Stimulated activated naive CD8-positive, alpha-beta T cell treated with anti-CD3 and anti-CD28 coated beads, Interleukin-15, amount 100 ng/mL, for 72 hours (primary cell): ENCODE measurements at regions not wholly inside any gene's neighbourhood (a gene's known extent, or its start where the extent isn't known, plus 50 kb on each side); places are given as distances from the start of the nearest gene placed in this dataset.

Source experiments
- ATAC-seq: fragments of 150-1000 bp; cut with Tn5 transposase; 2 replicates; pipeline ENCODE4 v1.10.0; 2021; ENCODE audit warnings: mild to moderate bottlenecking, moderate library complexity
- DNase-seq, 2 donors: peaks; one replicate each; pipeline ENCODE4 v3.0.0; 2021 to 2022
- H3K27ac Mint-ChIP-seq, 2 donors: one replicate each; pipeline ENCODE4 v1.8.0; 2022; ENCODE audit warnings: mild to moderate bottlenecking in 2 of 2, mixed read lengths in 2 of 2, moderate library complexity in 2 of 2
- H3K27me3 Mint-ChIP-seq: one replicate; pipeline ENCODE4 v1.8.0; 2022; ENCODE audit warnings: mixed read lengths
- H3K4me1 Mint-ChIP-seq: one replicate; pipeline ENCODE4 v1.8.0; 2022; ENCODE audit warnings: mild to moderate bottlenecking, mixed read lengths
- H3K4me3 Mint-ChIP-seq, 2 donors: one replicate each; pipeline ENCODE4 v1.8.0; 2022; ENCODE audit warnings: mild to moderate bottlenecking in 2 of 2, mixed read lengths in 2 of 2, moderate library complexity in 1 of 2
- H3K9me3 Mint-ChIP-seq, 2 donors: one replicate each; pipeline ENCODE4 v1.8.0; 2022; ENCODE audit warnings: mixed read lengths in 2 of 2

DNA sequence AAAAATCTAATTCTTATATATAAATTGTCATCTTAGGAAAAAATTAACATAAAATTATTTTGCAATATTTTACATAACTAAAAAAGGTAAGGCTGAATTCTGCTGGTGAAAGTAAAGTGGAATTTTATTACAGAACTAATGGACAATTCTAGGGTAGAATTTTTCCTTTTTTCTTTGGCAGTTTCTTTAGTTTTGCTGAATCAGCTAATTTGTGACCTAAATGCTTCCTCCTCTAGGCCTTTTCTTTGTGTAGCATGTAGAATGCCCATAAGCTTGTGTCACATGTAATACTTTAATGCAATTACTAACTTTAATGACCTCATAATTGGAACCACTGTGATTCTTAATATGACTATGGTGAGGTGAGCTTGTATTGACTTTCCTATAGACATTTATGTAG lies 1378.4 kb upstream of the ADGRL4 start:
- DNase-seq: no peak

GRCh38 chr1:80384083-80384830 lies 1377.7 kb upstream of the ADGRL4 start:
- Mint-ChIP-seq H3K4me3 (no peak overlapping the region), H3K27me3 (no peaks in the 10 kb centered on the region), H3K9me3 (peaks cover 2 to 11% of the 10 kb centered on the region in 2 donors), H3K4me1 (no peaks in the 10 kb centered on the region), H3K27ac (no peak overlapping the region)
- ATAC-seq: no peak
- no peak for DNase-seq

More for the DNA sequence above, 1378.4 kb upstream of the ADGRL4 start:
- no peak overlapping the region for H3K27ac Mint-ChIP-seq
- H3K9me3 Mint-ChIP-seq: peaks cover 8 to 17% of the 10 kb centered on the region in 2 donors
- H3K27me3 Mint-ChIP-seq: no peaks in the 10 kb centered on the region
- H3K4me3 Mint-ChIP-seq: no peak overlapping the region
- H3K4me1 Mint-ChIP-seq: no peaks in the 10 kb centered on the region
- ATAC-seq: no peak

GRCh38 chr1:80375662-80376061 lies 1369.1 kb upstream of the ADGRL4 start:
- ATAC-seq: no peak
- H3K27ac Mint-ChIP-seq: no peak overlapping the region
- H3K4me3 Mint-ChIP-seq: no peak overlapping the region
- no peak for DNase-seq
- no peaks in the 10 kb centered on the region for H3K4me1 Mint-ChIP-seq
- H3K9me3 Mint-ChIP-seq: peaks cover 4 to 8% of the 10 kb centered on the region in 2 donors
- H3K27me3 Mint-ChIP-seq: no peaks in the 10 kb centered on the region

- H3K27ac Mint-ChIP-seq: no peak overlapping the region
- no peak for ATAC-seq
- no peaks in the 10 kb centered on the region for H3K27me3 Mint-ChIP-seq
- H3K4me1 Mint-ChIP-seq: no peaks in the 10 kb centered on the region
- H3K9me3 Mint-ChIP-seq: peaks cover 4 to 8% of the 10 kb centered on the region in 2 donors
- no peak for DNase-seq
- H3K4me3 Mint-ChIP-seq: no peak overlapping the region
Measured at GRCh38 chr1:80375109-80375508, 1368.6 kb upstream of the ADGRL4 start.

- H3K4me1 Mint-ChIP-seq: no peaks in the 10 kb centered on the region
- H3K27me3 Mint-ChIP-seq: no peaks in the 10 kb centered on the region
- no peak overlapping the region for H3K27ac Mint-ChIP-seq
- peaks cover 7 to 12% of the 10 kb centered on the region in 2 donors for H3K9me3 Mint-ChIP-seq
- no peak overlapping the region for H3K4me3 Mint-ChIP-seq
- ATAC-seq: no peak
- no peak for DNase-seq
Measured at GRCh38 chr1:80369780-80370179, 1363.2 kb upstream of the ADGRL4 start.

GRCh38 chr1:80367058-80367457 lies 1360.5 kb upstream of the ADGRL4 start:
- ATAC-seq: no peak
- H3K9me3 Mint-ChIP-seq: peaks cover 7 to 12% of the 10 kb centered on the region in 2 donors

GRCh38 chr1:80365359-80366021 lies 1359.0 kb upstream of the ADGRL4 start:
- H3K27ac Mint-ChIP-seq: no peak overlapping the region
- H3K4me1 Mint-ChIP-seq: no peaks in the 10 kb centered on the region
- no peak for ATAC-seq
- no peak overlapping the region for H3K4me3 Mint-ChIP-seq
- H3K27me3 Mint-ChIP-seq: no peaks in the 10 kb centered on the region
- no peak for DNase-seq
- peaks cover 12 to 15% of the 10 kb centered on the region in 2 donors for H3K9me3 Mint-ChIP-seq

More at GRCh38 chr1:80367058-80367457, 1360.5 kb upstream of the ADGRL4 start:
- no peaks in the 10 kb centered on the region for H3K27me3 Mint-ChIP-seq
- H3K4me3 Mint-ChIP-seq: no peak overlapping the region
- no peaks in the 10 kb centered on the region for H3K4me1 Mint-ChIP-seq
- no peak for DNase-seq
- H3K27ac Mint-ChIP-seq: no peak overlapping the region

GRCh38 chr1:80363689-80364475 lies 1357.4 kb upstream of the ADGRL4 start:
- ATAC-seq (no peak), DNase-seq (no peak)
- Mint-ChIP-seq H3K27me3 (no peaks in the 10 kb centered on the region), H3K9me3 (peaks cover 17 to 18% of the 10 kb centered on the region in 2 donors), H3K27ac (no peak overlapping the region), H3K4me1 (no peaks in the 10 kb centered on the region), H3K4me3 (no peak overlapping the region)

GRCh38 chr1:80359666-80360065 lies 1353.1 kb upstream of the ADGRL4 start:
- ATAC-seq: no peak
- Mint-ChIP-seq H3K9me3 (peaks cover 10 to 26% of the 10 kb centered on the region in 2 donors), H3K4me1 (no peaks in the 10 kb centered on the region), H3K27ac (no peak overlapping the region), H3K27me3 (no peaks in the 10 kb centered on the region), H3K4me3 (no peak overlapping the region)
- DNase-seq: no peak

DNA sequence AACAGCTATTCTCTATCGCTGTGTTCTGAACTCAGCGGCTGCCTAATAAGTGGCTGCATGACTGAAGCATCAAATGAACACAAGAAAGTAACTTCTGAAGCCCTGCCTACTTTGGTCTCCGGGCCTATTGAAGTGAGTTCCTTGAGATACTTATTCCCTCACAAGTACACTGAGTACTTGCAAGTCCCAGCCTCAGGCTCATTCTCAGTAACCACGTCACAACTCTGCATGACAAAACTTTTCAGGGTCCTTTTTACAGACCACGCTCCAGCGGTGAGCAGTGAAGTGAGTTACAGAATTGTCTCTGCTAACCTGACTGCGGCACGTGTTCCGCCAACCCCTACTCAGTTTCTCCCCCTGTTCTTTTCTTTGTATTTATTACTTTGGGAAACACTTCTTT lies 1342.7 kb upstream of the ADGRL4 start:
- no peak overlapping the region for H3K4me3 Mint-ChIP-seq
- H3K9me3 Mint-ChIP-seq: peaks cover 0 to 10% of the 10 kb centered on the region in 2 donors
- ATAC-seq (no peak), DNase-seq (no peak)
- no peaks in the 10 kb centered on the region for H3K27me3 Mint-ChIP-seq
- no peaks in the 10 kb centered on the region for H3K4me1 Mint-ChIP-seq
- no peak overlapping the region for H3K27ac Mint-ChIP-seq

DNA sequence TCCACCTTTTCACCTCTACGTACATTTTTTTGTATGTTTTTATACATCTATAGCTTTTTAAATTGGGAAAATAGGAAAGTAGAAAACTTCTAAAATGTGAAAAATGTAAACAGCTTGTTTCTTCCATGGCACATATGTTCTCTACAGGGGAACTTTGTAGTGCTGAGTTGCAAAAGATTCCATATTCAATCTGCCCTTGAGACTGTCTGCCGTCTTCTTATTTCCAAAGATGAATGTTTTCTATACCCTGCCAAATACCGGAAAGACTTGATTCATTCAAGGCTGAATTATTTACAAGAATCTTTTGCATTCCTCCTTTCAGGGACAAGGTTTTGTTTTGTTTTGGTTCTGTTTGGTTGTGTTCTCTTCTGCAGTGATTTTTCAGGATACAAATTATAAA lies 1334.5 kb upstream of the ADGRL4 start:
- peaks cover 21 to 30% of the 10 kb centered on the region in 2 donors for H3K9me3 Mint-ChIP-seq
- ATAC-seq (no peak), DNase-seq (no peak)
- H3K27ac Mint-ChIP-seq: no peak overlapping the region
- no peaks in the 10 kb centered on the region for H3K4me1 Mint-ChIP-seq
- no peaks in the 10 kb centered on the region for H3K27me3 Mint-ChIP-seq
- no peak overlapping the region for H3K4me3 Mint-ChIP-seq

- no peak for ATAC-seq
- no peaks in the 10 kb centered on the region for H3K27me3 Mint-ChIP-seq
- no peaks in the 10 kb centered on the region for H3K4me1 Mint-ChIP-seq
- DNase-seq: no peak
- H3K4me3 Mint-ChIP-seq: no peak overlapping the region
- peaks cover 0 to 9% of the 10 kb centered on the region in 2 donors for H3K9me3 Mint-ChIP-seq
- H3K27ac Mint-ChIP-seq: no peak overlapping the region
Measured at GRCh38 chr1:80318108-80318507, 1311.6 kb upstream of the ADGRL4 start.

- no peak overlapping the region for H3K4me3 Mint-ChIP-seq
- DNase-seq: no peak
- H3K9me3 Mint-ChIP-seq: peaks cover 5 to 9% of the 10 kb centered on the region in 2 donors
- no peak for ATAC-seq
- H3K4me1 Mint-ChIP-seq: no peaks in the 10 kb centered on the region
- H3K27ac Mint-ChIP-seq: no peak overlapping the region
- H3K27me3 Mint-ChIP-seq: no peaks in the 10 kb centered on the region
Measured at GRCh38 chr1:80310703-80311245, 1304.2 kb upstream of the ADGRL4 start.

DNA sequence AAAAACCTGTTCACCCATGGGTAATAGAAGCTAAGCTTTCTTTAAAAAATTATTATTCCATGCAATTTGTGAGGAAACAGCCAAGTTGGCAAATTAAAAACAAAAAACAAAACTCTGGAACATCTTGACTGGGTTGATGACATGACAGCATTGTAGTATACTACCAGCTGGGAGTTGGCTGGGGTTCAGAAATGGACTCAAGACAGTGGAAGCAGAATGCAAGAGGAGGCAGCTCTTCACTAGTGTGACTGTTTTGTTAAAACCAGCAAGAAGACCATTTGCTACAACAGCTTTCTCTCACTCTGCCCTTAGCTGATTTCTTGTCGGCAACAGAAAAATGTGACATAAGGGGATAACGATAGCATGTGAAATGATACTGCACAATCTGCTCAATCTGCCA lies 1298.9 kb upstream of the ADGRL4 start:
- H3K27me3 Mint-ChIP-seq: no peaks in the 10 kb centered on the region
- ATAC-seq (no peak), DNase-seq (no peak)
- no peak overlapping the region for H3K4me3 Mint-ChIP-seq
- H3K4me1 Mint-ChIP-seq: no peaks in the 10 kb centered on the region
- H3K27ac Mint-ChIP-seq: no peak overlapping the region
- peaks cover 0 to 9% of the 10 kb centered on the region in 2 donors for H3K9me3 Mint-ChIP-seq

DNA sequence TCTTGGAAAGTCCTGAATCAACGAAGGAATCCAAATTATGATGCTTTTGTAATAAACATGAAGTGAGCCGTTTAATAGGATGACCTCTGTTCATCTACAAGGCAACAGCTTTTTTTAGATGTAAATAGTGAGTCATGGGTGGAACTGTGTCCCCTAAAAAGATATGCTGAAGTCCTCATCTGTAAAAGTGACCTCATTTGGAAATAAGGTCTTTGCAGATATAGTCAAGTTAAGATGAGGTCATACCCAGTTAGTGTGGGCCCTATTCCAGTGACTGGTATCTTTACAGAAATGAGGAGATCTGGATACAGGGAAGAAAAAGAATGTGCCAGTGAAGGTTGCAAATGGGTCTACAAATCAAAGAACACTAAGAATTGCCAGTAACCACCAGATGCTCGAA lies 1287.3 kb upstream of the ADGRL4 start:
- DNase-seq (no peak), ATAC-seq (no peak)
- Mint-ChIP-seq H3K4me1 (no peaks in the 10 kb centered on the region), H3K4me3 (no peak overlapping the region), H3K9me3 (peaks cover 0 to 4% of the 10 kb centered on the region in 2 donors), H3K27me3 (no peaks in the 10 kb centered on the region), H3K27ac (no peak overlapping the region)
